T-helper 2 cell treated with Interferon-gamma antibody and Interleukin-4, amounts not matched to agents 5 μg/mL and 100 μg/mL, for 36 hours (primary cell): ENCODE measurements at regions not wholly inside any gene's neighbourhood (a gene's known extent, or its start where the extent isn't known, plus 50 kb on each side); places are given as distances from the start of the nearest gene placed in this dataset.

Experiments
- DNase-seq: peaks from one replicate; pipeline ENCODE4 v3.0.0; 2021; ENCODE audit warnings: low spot score
- H3K27ac Mint-ChIP-seq: one replicate; pipeline ENCODE4 v1.8.0; 2021; ENCODE audit warnings: mild to moderate bottlenecking, mixed read lengths
- H3K27me3 Mint-ChIP-seq: one replicate; pipeline ENCODE4 v1.8.0; 2021; ENCODE audit warnings: low read depth, mixed read lengths
- H3K36me3 Mint-ChIP-seq: one replicate; pipeline ENCODE4 v1.8.0; 2021; ENCODE audit warnings: low read depth, mixed read lengths
- H3K4me1 Mint-ChIP-seq: one replicate; pipeline ENCODE4 v1.8.0; 2021; ENCODE audit warnings: low read depth, mixed read lengths
- H3K4me3 Mint-ChIP-seq: one replicate; pipeline ENCODE4 v1.8.0; 2022; ENCODE audit warnings: mild to moderate bottlenecking, moderate library complexity, mixed read lengths
- H3K9me3 Mint-ChIP-seq: one replicate; pipeline ENCODE4 v1.8.0; 2021; ENCODE audit warnings: mixed read lengths

- no peak overlapping the region for H3K27ac Mint-ChIP-seq
- no peak for DNase-seq
Measured at GRCh38 chr3:28008235-28008634, 233.2 kb upstream of the CMC1 start.

GRCh38 chr3:28012830-28013229 lies 228.6 kb upstream of the CMC1 start:
- Mint-ChIP-seq H3K9me3 (no peaks in the 10 kb centered on the region), H3K4me3 (no peak overlapping the region), H3K36me3 (no peaks in the 10 kb centered on the region), H3K27me3 (peaks cover 1% of the 10 kb centered on the region), H3K27ac (no peak overlapping the region), H3K4me1 (peaks cover 1% of the 10 kb centered on the region)
- no peak for DNase-seq

More at GRCh38 chr3:28008235-28008634, 233.2 kb upstream of the CMC1 start:
- Mint-ChIP-seq H3K9me3 (peaks cover 12% of the 10 kb centered on the region), H3K27me3 (peaks cover 1% of the 10 kb centered on the region), H3K36me3 (peaks cover 2% of the 10 kb centered on the region), H3K4me3 (no peak overlapping the region), H3K4me1 (peaks cover 1% of the 10 kb centered on the region)

GRCh38 chr3:28013864-28014473 lies 227.4 kb upstream of the CMC1 start:
- H3K36me3 Mint-ChIP-seq = no peaks in the 10 kb centered on the region
- H3K4me1 Mint-ChIP-seq = peaks cover 1% of the 10 kb centered on the region
- DNase-seq = no peak
- peaks cover 1% of the 10 kb centered on the region for H3K27me3 Mint-ChIP-seq
- no peak overlapping the region for H3K4me3 Mint-ChIP-seq
- H3K9me3 Mint-ChIP-seq = no peaks in the 10 kb centered on the region
- no peak overlapping the region for H3K27ac Mint-ChIP-seq

- Mint-ChIP-seq H3K36me3 (peaks cover 3% of the 10 kb centered on the region), H3K4me1 (peaks cover 2% of the 10 kb centered on the region), H3K9me3 (peaks cover 16% of the 10 kb centered on the region), H3K27me3 (no peaks in the 10 kb centered on the region), H3K4me3 (no peak overlapping the region), H3K27ac (no peak overlapping the region)
- DNase-seq = no peak
Measured at GRCh38 chr3:28018925-28019718, 222.3 kb upstream of the CMC1 start.

GRCh38 chr3:28019740-28020139 lies 221.7 kb upstream of the CMC1 start:
- H3K27me3 Mint-ChIP-seq = no peaks in the 10 kb centered on the region
- no peak overlapping the region for H3K27ac Mint-ChIP-seq
- peaks cover 3% of the 10 kb centered on the region for H3K36me3 Mint-ChIP-seq
- H3K9me3 Mint-ChIP-seq = peaks cover 18% of the 10 kb centered on the region
- H3K4me3 Mint-ChIP-seq = no peak overlapping the region
- peaks cover 2% of the 10 kb centered on the region for H3K4me1 Mint-ChIP-seq
- DNase-seq = no peak

- Mint-ChIP-seq H3K4me3 (no peak overlapping the region), H3K4me1 (peaks cover 2% of the 10 kb centered on the region), H3K27me3 (peaks cover 4% of the 10 kb centered on the region), H3K27ac (no peak overlapping the region), H3K9me3 (peaks cover 28% of the 10 kb centered on the region), H3K36me3 (peaks cover 3% of the 10 kb centered on the region)
- DNase-seq = no peak
Measured at GRCh38 chr3:28022916-28023315, 218.5 kb upstream of the CMC1 start.

- Mint-ChIP-seq H3K27me3 (peaks cover 4% of the 10 kb centered on the region), H3K27ac (no peak overlapping the region), H3K9me3 (peaks cover 33% of the 10 kb centered on the region), H3K36me3 (peaks cover 3% of the 10 kb centered on the region), H3K4me1 (no peaks in the 10 kb centered on the region), H3K4me3 (no peak overlapping the region)
- no peak for DNase-seq
Measured at GRCh38 chr3:28028554-28028953, 212.9 kb upstream of the CMC1 start.

- no peak overlapping the region for H3K27ac Mint-ChIP-seq
- no peaks in the 10 kb centered on the region for H3K4me1 Mint-ChIP-seq
- no peak for DNase-seq
- H3K9me3 Mint-ChIP-seq = peaks cover 21% of the 10 kb centered on the region
- no peak overlapping the region for H3K4me3 Mint-ChIP-seq
- no peaks in the 10 kb centered on the region for H3K36me3 Mint-ChIP-seq
- H3K27me3 Mint-ChIP-seq = no peaks in the 10 kb centered on the region
Measured at GRCh38 chr3:28033059-28033784, 208.2 kb upstream of the CMC1 start.

GRCh38 chr3:28036599-28037575 lies 204.5 kb upstream of the CMC1 start:
- no peaks in the 10 kb centered on the region for H3K4me1 Mint-ChIP-seq
- H3K27ac Mint-ChIP-seq = no peak overlapping the region
- H3K36me3 Mint-ChIP-seq = no peaks in the 10 kb centered on the region
- H3K27me3 Mint-ChIP-seq = no peaks in the 10 kb centered on the region
- DNase-seq = no peak
- H3K4me3 Mint-ChIP-seq = no peak overlapping the region
- peaks cover 16% of the 10 kb centered on the region for H3K9me3 Mint-ChIP-seq

- H3K9me3 Mint-ChIP-seq = peaks cover 2% of the 10 kb centered on the region
- DNase-seq = no peak
Measured at GRCh38 chr3:28039234-28039633, 202.2 kb upstream of the CMC1 start.

GRCh38 chr3:28039829-28040228 lies 201.6 kb upstream of the CMC1 start:
- Mint-ChIP-seq H3K27ac (no peak overlapping the region), H3K36me3 (no peaks in the 10 kb centered on the region)

More at GRCh38 chr3:28039234-28039633, 202.2 kb upstream of the CMC1 start:
- no peaks in the 10 kb centered on the region for H3K36me3 Mint-ChIP-seq
- H3K27me3 Mint-ChIP-seq = peaks cover 5% of the 10 kb centered on the region
- H3K27ac Mint-ChIP-seq = no peak overlapping the region
- H3K4me3 Mint-ChIP-seq = no peak overlapping the region
- peaks cover 2% of the 10 kb centered on the region for H3K4me1 Mint-ChIP-seq

GRCh38 chr3:28042095-28042635 lies 199.3 kb upstream of the CMC1 start:
- Mint-ChIP-seq H3K27me3 (peaks cover 14% of the 10 kb centered on the region), H3K27ac (no peak overlapping the region), H3K9me3 (no peaks in the 10 kb centered on the region), H3K4me1 (peaks cover 2% of the 10 kb centered on the region), H3K36me3 (no peaks in the 10 kb centered on the region), H3K4me3 (no peak overlapping the region)
- DNase-seq = no peak

More at GRCh38 chr3:28039829-28040228, 201.6 kb upstream of the CMC1 start:
- H3K9me3 Mint-ChIP-seq = no peaks in the 10 kb centered on the region
- no peak overlapping the region for H3K4me3 Mint-ChIP-seq
- no peak for DNase-seq
- H3K4me1 Mint-ChIP-seq = peaks cover 2% of the 10 kb centered on the region
- H3K27me3 Mint-ChIP-seq = peaks cover 8% of the 10 kb centered on the region

GRCh38 chr3:28042707-28043106 lies 198.7 kb upstream of the CMC1 start:
- H3K27ac Mint-ChIP-seq = no peak overlapping the region
- peaks cover 14% of the 10 kb centered on the region for H3K27me3 Mint-ChIP-seq
- no peak for DNase-seq
- no peaks in the 10 kb centered on the region for H3K9me3 Mint-ChIP-seq
- no peak overlapping the region for H3K4me3 Mint-ChIP-seq
- no peaks in the 10 kb centered on the region for H3K36me3 Mint-ChIP-seq
- H3K4me1 Mint-ChIP-seq = peaks cover 2% of the 10 kb centered on the region
